SW 1271 (cell line): ENCODE measurements at regions not wholly inside any gene's neighbourhood (a gene's known extent, or its start where the extent isn't known, plus 50 kb on each side); places are given as distances from the start of the nearest gene placed in this dataset.

Source experiments
- DNase-seq, 2 experiments: peaks; one replicate each; lab custom pipeline; 2025; lab: John Stamatoyannopoulos, UW

- no peak for DNase-seq
Observed at GRCh38 chr14:98888281-98888680, 383.7 kb downstream of the BCL11B start.

GRCh38 chr14:98888927-98889835 lies 382.8 kb downstream of the BCL11B start:
- DNase-seq, result no peak

GRCh38 chr14:98889836-98890185 lies 382.2 kb downstream of the BCL11B start:
- DNase-seq, result no peak

- DNase-seq, result no peak
Observed at GRCh38 chr14:98890556-98891340, 381.2 kb downstream of the BCL11B start.

GRCh38 chr14:98893675-98894074 lies 378.3 kb downstream of the BCL11B start:
- no peak for DNase-seq

- DNase-seq, result no peak
Observed at GRCh38 chr14:98894600-98894999, 377.4 kb downstream of the BCL11B start.

GRCh38 chr14:98896449-98896848 lies 375.5 kb downstream of the BCL11B start:
- DNase-seq, result no peak

- no peak for DNase-seq
Observed at GRCh38 chr14:98897605-98898309, 374.2 kb downstream of the BCL11B start.

GRCh38 chr14:98899441-98899840 lies 372.6 kb downstream of the BCL11B start:
- DNase-seq, result no peak

- no peak for DNase-seq
Observed at GRCh38 chr14:98900236-98900635, 371.8 kb downstream of the BCL11B start.

GRCh38 chr14:98900798-98901197 lies 371.2 kb downstream of the BCL11B start:
- DNase-seq, result no peak

GRCh38 chr14:98901511-98902205 lies 370.3 kb downstream of the BCL11B start:
- DNase-seq, result no peak

GRCh38 chr14:98903371-98903770 lies 368.6 kb downstream of the BCL11B start:
- no peak for DNase-seq

- no peak for DNase-seq
Observed at GRCh38 chr14:98904677-98905076, 367.3 kb downstream of the BCL11B start.

- no peak for DNase-seq
Observed at GRCh38 chr14:98906123-98906995, 365.6 kb downstream of the BCL11B start.

GRCh38 chr14:98907271-98907670 lies 364.7 kb downstream of the BCL11B start:
- DNase-seq, result no peak

GRCh38 chr14:98908050-98908449 lies 363.9 kb downstream of the BCL11B start:
- DNase-seq, result no peak

- peak; percentile 23 to 78 for DNase-seq
Observed at GRCh38 chr14:98909251-98909944, 362.6 kb downstream of the BCL11B start.

GRCh38 chr14:98910061-98910460 lies 361.9 kb downstream of the BCL11B start:
- no peak for DNase-seq

GRCh38 chr14:98912655-98913054 lies 359.3 kb downstream of the BCL11B start:
- no peak for DNase-seq
